HG03457 (cell line): ENCODE measurements at regions not wholly inside any gene's neighbourhood (a gene's known extent, or its start where the extent isn't known, plus 50 kb on each side); places are given as distances from the start of the nearest gene placed in this dataset.
"Not testable (repeated sequence)": the region's sequence is repeated elsewhere in the genome, so short reads cannot be mapped to it uniquely, and the experiment has no call there.

ENCODE experiments used
- ATAC-seq: cut with Tn5 transposase; IDR thresholded peaks from one replicate; pipeline ENCODE4 v1.9.1; 2021; ENCODE audit warnings: moderate number of reproducible peaks; ENCODE audit not compliant: unreplicated experiment

DNA sequence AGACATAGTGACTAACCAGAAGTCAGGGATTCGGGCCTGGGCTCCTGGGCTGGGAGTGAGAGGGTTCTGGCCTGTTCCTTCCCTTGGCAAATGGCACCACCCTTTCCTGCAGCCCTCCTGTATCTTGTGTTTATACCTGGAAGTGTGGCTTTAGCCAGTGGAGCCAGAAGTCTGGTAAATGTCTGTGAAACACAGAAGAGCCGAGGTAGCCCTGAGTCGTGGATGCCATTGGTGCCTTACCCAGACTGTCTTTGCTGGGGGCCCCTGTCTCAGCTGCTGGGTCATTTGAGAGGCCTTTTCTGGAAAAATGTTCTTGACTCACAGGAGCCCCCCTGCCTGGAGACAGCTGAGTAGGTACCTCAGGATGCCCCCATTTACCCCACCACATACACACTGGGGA, 95.7 kb upstream of the BASP1 start:
- ATAC-seq, result no peak

DNA sequence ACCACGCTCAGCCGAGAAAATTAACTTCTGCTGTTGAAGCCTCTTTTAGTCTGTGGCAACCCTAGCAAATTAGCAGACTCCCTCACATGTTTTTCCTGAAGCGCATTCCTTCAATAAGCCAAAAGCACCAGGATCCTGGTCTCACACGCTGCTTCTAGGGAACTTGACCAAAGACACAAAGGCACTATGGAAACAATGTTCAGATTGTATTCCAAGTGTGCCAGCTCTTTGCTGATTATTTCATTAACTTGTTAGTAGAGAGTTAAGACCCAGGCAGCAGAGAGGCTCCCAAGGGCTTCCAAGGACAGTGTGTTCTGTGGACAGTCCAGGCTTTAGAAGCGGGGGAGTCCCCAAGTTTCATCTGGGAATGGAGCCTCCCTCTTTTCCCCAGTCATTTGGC, 94.4 kb upstream of the BASP1 start:
- no peak for ATAC-seq

DNA sequence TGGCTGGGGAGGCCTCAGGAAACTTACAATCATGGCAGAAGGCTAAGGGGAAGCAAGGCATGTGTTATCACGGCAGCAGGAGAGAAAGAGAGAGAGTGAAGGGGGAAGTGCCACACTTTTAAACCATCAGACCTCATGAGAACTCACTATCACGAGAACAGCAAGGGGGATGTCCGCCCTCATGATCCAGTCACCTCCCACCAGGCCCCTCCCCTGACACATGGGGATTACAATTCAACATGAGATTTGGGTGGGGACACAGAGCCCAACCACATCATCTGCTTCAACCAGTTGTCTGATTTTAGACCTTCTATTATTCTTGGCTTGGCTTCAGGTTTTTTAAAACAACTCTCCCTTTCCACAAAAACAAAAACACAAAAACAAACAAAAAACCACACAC, 93.7 kb upstream of the BASP1 start:
- not testable (repeated sequence) for ATAC-seq

DNA sequence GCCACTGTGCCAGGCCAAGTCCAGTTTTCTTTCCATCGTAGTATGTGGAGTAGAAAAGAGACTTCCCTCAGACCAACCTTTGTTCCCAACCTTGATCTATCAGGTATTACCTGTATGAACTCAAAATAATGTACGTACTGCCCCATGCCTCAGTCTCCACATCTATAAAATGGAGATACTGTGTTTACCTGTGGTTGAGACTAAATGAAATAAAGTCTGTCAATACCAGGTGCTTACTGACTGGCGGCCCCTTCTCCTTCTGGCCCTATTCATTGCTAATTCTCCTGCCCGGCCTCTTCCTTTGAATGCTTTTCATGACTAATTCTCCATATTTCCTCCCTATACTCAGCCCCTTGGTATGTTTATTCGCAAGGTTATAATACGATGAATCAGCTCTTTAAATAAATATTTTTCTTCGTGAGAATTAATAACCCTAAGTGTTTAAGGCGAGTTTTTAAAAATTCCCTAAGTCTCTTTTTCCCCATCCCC, 89.6 kb upstream of the BASP1 start:
- ATAC-seq, result no peak

DNA sequence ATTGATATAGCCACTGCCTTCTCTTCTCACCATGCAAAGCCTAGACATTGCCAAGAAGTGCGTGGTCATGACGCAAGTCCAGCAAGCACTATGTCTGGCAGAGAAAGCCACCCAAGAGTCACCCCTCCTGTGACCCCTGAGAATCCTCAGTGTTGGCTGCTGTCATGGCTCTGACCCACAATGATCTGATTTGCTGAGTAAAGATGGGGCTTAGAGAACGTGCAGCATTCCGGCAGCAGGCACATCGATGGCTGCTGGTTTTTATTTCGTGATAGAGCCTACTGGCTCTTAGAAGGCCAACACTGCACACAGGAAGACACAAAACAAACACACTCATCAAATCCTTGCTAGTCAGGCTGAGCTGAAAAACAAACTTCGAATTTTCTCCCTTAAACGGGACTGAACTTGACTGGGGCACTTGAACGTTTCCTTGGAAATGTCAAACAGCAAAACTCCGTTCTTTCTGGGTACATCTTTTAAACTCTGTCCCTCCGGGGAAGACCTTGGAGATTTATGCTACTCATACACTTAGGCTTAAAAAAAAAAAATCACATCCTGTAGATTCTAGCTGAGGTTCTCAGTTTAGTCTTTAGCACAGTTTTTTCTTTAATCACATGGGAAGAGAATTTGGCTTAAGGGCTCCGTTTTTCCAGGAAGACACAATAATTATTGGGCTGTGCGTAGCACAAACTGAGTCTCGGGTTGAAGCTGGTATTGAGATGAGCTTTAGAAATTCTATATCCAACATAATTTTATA, 88.2 kb upstream of the BASP1 start:
- ATAC-seq, result no peak

DNA sequence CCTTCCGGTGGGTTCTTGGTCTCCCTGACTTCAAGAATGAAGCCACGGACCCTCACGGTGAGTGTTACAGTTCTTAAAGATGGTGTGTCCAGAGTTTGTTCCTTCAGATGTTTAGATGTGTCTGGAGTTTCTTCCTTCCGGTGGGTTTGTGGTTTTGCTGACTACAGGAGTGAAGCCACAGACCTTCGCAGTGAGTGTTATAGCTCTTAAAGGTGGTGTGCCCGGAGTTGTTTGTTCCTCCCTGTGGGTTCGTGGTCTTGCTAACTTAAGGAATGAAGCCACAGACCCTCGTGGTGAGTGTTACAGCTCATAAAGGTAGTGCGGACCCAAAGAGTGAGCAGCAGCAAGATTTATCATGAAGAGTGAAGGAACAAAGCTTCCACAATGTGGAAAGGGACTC, 87.1 kb upstream of the BASP1 start:
- not testable (repeated sequence) for ATAC-seq

DNA sequence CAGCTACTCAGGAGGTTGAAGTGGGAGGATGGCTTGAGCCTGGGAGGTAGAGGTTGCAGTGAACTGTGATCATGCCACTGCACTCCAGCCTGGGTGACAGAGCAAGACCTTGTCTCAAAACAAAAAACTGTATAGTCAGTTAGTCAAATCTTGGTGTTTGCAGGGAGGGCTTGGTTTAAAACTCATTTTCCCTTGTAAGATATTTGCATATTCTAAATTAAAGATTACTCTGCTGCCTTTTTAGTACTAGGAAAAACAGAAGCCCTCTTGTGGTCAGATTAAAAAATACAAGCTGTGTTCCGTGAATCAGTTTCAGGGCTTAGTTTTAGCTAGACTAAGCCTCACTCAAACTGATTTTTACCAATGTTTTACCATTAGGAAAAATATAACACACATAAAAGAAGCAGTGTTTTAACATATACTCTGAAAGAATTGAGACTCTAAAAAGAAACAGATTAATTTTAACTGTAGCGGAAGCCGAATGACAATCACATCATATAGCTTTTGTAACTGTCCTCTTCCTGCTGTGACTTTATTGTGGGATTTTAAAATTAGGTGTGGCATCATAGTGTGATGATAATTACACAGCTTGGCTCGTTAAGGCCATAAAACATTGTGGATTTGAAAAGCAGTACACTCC, 84.9 kb upstream of the BASP1 start:
- peak; percentile 44 for ATAC-seq

DNA sequence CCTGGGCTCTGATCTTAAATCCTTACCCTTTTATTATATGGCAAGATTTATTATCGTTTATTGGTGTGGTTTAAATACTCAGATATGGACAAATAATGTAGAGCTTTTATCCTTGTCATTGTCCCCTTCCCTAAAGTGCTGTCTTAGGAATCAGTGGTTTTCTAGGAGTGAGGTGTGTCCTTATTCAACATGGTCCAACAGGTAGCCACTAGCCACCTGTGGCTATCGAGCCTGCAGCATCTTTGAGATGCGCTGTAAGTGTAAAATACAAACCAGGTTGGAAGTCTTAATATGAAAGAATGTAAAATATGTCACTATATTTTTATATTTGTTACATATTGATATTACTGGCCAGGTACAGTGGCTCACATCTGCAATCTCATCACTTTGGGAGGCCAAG, 82.4 kb upstream of the BASP1 start:
- no peak for ATAC-seq

DNA sequence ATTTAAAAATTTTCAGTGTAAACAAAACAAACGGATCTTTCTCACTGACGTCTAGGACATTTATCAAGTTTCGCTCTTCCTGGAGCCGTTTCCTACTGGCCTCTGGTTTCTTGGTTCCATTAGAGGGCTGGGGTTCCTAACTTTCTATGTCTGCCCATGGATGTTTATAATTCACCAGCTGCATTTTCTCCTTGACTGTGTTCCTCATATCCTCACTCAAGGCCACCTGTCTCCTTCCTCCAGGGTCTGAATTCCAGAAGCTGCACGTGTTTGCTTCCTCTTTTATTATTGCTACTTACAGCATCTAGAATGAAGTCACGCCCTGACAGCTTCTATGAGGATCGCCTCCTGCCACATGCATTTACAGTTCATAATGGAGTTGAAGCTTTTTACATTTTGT, 74.1 kb upstream of the BASP1 start:
- no peak for ATAC-seq

DNA sequence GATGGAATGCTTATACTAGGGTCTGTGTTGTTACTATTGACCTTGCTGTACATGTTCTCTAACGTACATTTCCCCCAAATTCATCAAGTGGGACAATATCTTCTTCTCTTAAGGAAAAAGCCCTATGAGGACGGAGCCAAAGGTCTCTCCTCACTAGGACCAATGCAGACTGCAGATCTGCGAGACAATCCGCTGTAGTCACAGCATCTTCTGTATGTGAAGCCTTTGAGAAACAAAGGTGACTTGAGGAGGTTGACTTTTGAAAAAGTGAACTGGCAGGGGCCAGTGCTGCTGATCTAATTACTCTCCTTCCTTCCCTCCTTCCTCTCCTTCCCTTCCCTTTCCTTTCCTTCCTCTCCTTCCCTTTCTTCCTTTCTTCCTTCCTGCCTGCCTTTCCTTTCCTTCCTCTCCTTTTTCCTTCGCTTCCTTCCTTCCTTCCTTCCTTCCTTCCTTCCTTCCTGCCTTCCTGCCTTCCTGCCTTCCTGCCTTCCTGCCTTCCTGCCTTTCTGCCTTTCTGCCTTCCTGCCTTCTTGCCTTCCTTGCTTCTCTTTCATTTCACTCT, 71.1 kb upstream of the BASP1 start:
- ATAC-seq, result no peak

DNA sequence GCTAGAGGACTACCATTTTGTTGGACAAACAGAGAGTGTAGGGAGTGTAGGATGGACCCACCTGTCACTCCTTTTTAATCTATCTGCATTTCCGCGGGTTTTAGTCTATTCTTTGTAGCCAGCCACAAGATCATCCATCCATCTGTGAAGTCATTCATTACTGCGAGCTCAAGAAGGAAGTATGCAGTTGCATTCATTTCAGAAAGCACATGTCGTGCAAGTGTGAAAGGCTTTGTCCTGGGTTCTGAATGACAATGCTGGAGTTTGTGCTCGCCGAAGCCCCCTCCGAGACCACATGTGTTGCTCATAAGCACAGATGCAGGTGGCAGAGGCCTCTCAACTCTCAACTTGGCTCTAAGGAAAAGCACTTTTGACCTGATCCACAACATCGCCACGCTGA, 70.3 kb upstream of the BASP1 start:
- ATAC-seq, result no peak

DNA sequence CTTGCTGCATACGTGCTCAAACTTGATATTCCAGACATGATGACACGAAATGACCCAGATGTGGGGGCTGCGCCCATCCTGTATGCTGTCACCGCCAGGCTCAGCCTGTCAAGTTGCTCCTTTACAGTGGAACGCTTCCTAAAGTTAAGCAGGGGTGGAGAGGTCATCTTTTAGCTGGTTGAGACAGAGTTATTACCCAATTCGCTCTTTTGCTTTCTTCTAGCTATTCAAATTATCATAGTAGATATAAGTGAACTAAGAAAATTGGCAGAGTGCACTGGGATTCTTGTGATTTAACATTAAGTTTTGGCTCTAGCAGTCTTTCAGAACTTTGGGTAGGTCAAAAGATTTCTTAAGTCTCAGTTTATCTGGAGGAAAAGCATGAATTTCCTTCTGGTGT, 69.8 kb upstream of the BASP1 start:
- ATAC-seq, result no peak

DNA sequence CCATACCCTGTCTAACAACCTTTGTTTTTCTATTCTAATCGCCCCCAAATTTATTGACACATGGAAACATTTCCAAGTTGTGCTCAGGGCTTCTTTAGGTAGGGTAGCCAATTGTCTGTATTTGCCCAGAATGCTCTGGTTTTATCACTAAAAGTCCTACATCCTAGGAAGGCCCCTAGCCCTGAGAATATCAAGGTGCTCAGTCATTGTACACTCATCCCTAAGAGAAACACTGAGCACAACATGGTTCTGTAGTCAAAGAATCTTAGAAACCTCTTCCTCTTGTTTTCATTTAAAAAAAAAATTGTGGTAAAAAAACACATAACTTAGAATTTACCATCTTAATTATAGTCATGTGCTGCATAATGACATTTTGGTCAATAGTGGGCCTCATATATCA, 69.0 kb upstream of the BASP1 start:
- ATAC-seq, result no peak

DNA sequence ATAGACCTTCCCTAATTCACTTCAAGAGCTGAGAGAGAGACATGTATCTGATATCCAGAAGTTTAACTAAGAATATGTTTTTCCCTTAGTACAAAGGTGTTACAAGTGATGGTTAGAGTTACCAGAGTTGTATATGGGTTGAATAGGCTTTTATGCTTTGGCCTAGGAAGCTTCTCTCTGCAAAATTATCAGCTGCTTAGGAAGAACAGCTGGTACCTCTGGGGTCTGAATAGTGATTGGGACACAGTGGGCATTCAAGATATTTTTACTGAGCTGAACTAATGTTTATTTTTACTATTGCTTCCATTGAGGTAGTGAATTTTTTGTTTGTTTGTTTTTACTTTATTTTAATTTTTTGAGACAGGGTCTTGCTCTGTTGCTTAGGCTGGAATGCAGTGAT, 67.6 kb upstream of the BASP1 start:
- no peak for ATAC-seq

DNA sequence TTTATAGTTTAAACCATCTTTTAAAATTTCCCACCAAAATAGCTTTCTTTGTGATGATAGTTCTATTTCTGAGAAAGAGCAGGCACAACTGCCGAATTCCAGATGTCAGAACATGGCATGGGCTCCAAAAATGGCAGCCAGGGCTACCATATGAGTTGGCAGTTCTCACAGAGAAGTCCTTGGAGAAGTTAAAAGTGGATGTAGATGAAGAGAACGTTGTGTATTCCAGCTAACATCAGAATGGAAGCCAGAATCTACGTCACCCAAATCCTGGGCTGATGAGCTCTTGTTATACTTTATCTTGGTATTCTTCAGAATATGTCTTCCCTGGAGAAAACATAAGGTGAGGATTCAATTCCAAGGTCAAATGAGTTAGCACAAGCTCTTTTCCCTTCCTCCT, 66.9 kb upstream of the BASP1 start:
- no peak for ATAC-seq

DNA sequence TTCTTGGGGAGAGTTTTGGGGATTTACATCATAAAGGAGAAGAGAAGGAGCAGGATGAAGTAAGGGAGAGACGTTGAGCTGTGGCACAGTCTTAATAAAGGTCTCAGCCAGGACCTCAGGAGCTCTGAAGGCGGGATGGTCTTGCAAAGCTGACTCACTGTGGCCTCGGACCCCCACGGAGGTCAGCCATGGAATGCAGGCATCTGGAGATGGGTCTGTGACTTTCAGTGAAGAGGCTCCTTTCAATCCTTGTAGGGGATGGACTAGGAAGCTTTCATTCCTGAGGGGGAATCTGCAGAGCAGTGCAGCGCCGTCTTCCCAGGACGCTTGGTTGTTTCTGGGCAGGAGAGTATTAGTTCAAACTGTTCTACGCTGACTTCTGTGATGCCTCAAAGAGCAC, 65.7 kb upstream of the BASP1 start:
- no peak for ATAC-seq

DNA sequence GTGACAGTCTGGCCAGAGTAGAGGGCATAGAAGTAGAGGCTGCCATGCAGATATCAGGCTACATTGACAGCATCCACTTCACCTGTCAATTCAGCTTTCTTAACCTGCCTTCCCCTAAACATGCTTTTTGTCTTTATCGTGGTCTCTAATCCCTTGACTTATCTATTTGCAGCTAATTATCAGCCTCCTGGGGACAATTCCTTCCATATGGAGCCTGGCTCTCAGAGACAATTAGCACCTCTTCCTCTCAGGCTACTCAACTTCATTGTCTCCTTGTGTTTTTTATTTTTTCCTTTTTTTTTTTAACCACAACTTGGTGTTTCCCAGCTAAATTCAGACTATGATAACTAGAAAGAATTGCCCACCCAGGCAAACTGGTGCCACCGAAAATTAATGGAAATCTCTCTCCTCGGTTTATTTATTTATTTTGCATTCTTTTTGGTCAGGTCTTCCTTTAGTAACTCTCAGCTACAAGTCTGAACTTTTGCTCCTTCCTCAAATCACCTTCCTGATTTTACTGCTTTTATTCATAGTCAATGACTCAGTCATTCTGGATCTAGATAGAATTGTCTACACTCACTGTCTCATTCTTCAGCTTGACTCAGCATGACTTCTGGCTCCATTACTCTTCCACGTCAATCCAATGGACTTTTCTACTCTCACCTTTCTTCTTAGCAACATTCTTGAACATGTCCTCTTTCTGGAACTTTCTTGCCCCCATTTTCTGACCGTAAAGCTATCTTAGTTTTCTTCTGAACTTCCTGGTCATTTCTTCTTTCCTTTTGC, 63.0 kb upstream of the BASP1 start:
- no peak for ATAC-seq

DNA sequence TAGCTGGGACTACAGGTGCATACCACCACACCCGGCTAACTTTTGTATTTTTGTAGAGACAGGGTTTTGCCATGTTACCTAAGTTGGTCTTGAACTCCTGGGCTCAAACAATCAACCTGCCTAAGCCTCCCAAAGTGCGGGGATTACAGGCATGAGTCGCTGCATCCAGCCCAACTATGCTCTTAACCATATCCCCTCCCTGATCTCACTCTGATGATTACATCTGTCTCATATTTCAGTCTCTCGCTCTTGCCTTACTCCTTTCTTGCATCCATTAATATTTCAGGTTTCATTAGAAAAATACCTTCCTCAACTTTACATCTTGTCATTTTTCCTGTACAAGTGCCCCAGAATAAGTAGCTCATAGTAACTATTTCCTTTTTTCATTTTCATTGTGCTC, 61.0 kb upstream of the BASP1 start:
- ATAC-seq, result no peak

DNA sequence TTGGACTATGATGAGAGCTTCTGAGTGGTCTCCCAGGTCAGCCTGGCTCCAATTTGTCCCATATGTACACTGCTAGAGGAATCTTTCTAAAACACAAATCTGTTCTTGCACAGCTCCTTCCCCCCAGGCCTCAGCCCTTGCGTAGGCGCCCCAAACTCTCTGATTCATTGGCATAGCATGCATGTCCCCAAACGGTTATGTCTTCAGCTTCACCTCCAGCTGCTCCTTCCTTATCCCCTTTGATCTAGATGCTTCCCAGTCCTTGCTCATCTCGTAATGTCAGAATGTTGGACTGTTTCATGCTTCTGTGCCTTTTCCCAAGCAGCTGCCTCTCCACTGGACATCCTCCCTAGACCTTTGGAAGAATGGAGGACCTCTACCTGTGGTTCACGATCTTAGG, 60.1 kb upstream of the BASP1 start:
- ATAC-seq, result no peak

DNA sequence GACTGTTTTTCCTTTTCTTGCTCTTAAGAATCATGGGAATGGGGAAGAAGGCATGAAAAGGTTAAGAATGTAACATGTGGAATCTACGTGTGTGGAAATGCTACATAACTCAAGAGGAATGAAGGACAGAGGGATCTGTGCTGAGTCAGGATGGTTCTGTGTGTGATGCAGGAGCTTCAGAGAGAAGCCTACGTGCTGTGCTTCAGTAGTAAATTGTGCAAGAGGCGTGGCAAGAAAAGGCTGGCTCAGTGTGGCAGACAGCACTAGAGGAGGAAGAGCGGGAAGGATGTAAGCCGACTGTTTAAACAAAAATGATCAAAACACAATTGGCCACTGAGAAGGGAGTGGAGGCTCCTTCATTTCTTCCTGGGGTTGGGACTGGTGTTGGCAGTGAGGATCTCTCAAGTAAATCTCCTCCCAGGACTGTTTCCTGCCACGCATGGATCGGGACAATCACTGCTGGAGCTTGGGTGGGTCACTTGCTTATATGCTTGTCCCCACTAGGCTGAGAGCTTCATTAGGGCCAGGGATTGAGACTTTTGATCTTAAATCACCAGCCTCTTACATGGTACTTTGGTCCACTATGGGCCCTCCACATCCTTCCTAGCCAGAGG, 59.4 kb upstream of the BASP1 start:
- no peak for ATAC-seq

DNA sequence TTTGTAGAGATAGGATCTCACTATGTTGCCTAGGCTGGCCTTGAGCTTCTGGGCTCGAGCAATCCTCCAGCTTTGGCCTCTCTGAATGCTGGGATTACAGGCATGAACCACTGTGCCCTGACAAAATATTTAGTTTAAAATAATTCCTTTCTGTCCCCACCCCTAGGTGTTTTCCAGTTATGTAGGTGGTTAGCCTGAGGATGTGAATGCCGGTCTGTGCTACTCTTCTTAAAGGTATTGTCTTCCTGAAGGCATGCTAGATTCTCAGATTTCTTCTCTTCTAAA, 56.7 kb upstream of the BASP1 start:
- ATAC-seq, result no peak
